ENCODE measurements at regions not wholly inside any gene's neighbourhood (a gene's known extent, or its start where the extent isn't known, plus 50 kb on each side); places are given as distances from the start of the nearest gene placed in this dataset.

GRCh38 chr1:72648465-72648864 is 366.1 kb upstream of the NEGR1 start:
- no peak for TF ChIP-seq CTCF (IDR thresholded peaks at IDR 0.05)
- TF ChIP-seq POLR2A (IDR thresholded peaks at IDR 0.05): no peak

All from testis (tissue), 2 donors.